ENCODE measurements at regions not wholly inside any gene's neighbourhood (a gene's known extent, or its start where the extent isn't known, plus 50 kb on each side); places are given as distances from the start of the nearest gene placed in this dataset.

GRCh38 chr5:174547814-174548213, 176.6 kb upstream of the MSX2 start:
- no peak overlapping the region for H3K4me3 ChIP-seq (replicated peaks; ENCODE audit: low read depth, low read length)
- no peak for DNase-seq (ENCODE audit: extremely low read depth, low read depth)
- TF ChIP-seq CTCF (IDR thresholded peaks at IDR 0.05; ENCODE audit: low read depth, low read length, missing control alignments), result no peak

DNA sequence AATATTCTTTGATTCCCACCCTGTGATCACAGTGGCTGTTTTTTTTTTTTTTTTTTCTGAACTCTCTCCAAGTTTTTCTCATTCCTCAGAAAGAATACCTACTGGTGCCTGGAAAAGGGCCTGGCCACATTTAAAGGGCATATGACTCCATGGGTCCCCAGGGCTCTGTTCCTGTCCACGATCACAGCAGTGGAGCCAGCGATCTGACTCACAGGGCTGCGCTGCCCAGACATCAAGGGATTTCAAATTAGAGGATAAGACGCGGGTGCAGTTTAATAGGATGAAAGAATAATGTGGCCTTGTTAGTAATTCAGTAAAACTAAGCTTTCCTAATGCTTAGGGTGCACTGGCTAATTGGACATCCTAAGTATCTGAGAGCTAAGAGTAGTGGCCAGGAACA, 175.1 kb upstream of the MSX2 start:
- no peak for DNase-seq (ENCODE audit: extremely low read depth, low read depth)
- no peak for TF ChIP-seq CTCF (IDR thresholded peaks at IDR 0.05; ENCODE audit: low read depth, low read length, missing control alignments)

GRCh38 chr5:174550026-174550425, 174.4 kb upstream of the MSX2 start:
- TF ChIP-seq CTCF (IDR thresholded peaks at IDR 0.05; ENCODE audit: low read depth, low read length, missing control alignments), result no peak
- no peak for DNase-seq (ENCODE audit: extremely low read depth, low read depth)

More for the DNA sequence above, 175.1 kb upstream of the MSX2 start:
- no peak overlapping the region for H3K4me3 ChIP-seq (replicated peaks; ENCODE audit: low read depth, low read length)

GRCh38 chr5:174552428-174552827, 172.0 kb upstream of the MSX2 start:
- no peak for TF ChIP-seq CTCF (IDR thresholded peaks at IDR 0.05; ENCODE audit: low read depth, low read length, missing control alignments)
- H3K4me3 ChIP-seq (replicated peaks; ENCODE audit: low read depth, low read length), result no peak overlapping the region
- no peak for DNase-seq (ENCODE audit: extremely low read depth, low read depth)

More at GRCh38 chr5:174550026-174550425, 174.4 kb upstream of the MSX2 start:
- H3K4me3 ChIP-seq (replicated peaks; ENCODE audit: low read depth, low read length), result no peak overlapping the region

- no peak overlapping the region for H3K4me3 ChIP-seq (replicated peaks; ENCODE audit: low read depth, low read length)
- TF ChIP-seq CTCF (IDR thresholded peaks at IDR 0.05; ENCODE audit: low read depth, low read length, missing control alignments), result no peak
- no peak for DNase-seq (ENCODE audit: extremely low read depth, low read depth)
Observed at GRCh38 chr5:174553556-174553955, 170.8 kb upstream of the MSX2 start.

- H3K4me3 ChIP-seq (replicated peaks; ENCODE audit: low read depth, low read length), result no peak overlapping the region
- DNase-seq (ENCODE audit: extremely low read depth, low read depth), result no peak
- no peak for TF ChIP-seq CTCF (IDR thresholded peaks at IDR 0.05; ENCODE audit: low read depth, low read length, missing control alignments)
Observed at GRCh38 chr5:174555726-174556125, 168.7 kb upstream of the MSX2 start.

GRCh38 chr5:174556756-174557155, 167.6 kb upstream of the MSX2 start:
- DNase-seq (ENCODE audit: extremely low read depth, low read depth), result no peak
- no peak overlapping the region for H3K4me3 ChIP-seq (replicated peaks; ENCODE audit: low read depth, low read length)
- no peak for TF ChIP-seq CTCF (IDR thresholded peaks at IDR 0.05; ENCODE audit: low read depth, low read length, missing control alignments)

Data from HFF-Myc (cell line).